Psoas muscle (tissue), 7 donors: ENCODE measurements at regions not wholly inside any gene's neighbourhood (a gene's known extent, or its start where the extent isn't known, plus 50 kb on each side); places are given as distances from the start of the nearest gene placed in this dataset.
A peak's percentile ranks its signal among the peaks of the same experiment; 100 is the strongest.

Experiments
- ATAC-seq, 4 donors: fragments of 200-7000 bp; cut with Tn5 transposase; one replicate each; pipeline ENCODE4 v1.9.1; 2020; ENCODE audit warnings: moderate library complexity in 3 of 4, mild to moderate bottlenecking in 2 of 4
- DNase-seq, 2 donors: peaks; one replicate each; pipeline ENCODE4 v3.0.0-alpha.2; 2020
- H3K27ac ChIP-seq: fragments of 200-600 bp; one replicate; pipeline ENCODE4 v1.8.0; 2022
- H3K27me3 ChIP-seq, 3 donors: fragments of 200-600 bp in 1 of 3; one replicate each; pipeline versions ENCODE4 v1.6.1 to v1.8.0; 2013 to 2022; ENCODE audit warnings: low read length in 2 of 3, mild to moderate bottlenecking in 2 of 3, moderate library complexity in 1 of 3; ENCODE audit not compliant: insufficient read depth in 3 of 3
- H3K36me3 ChIP-seq, 2 donors: fragments of 200-600 bp in 1 of 2; one replicate each; pipeline versions ENCODE4 v1.6.1 to v1.8.0; 2013 to 2022; ENCODE audit warnings: low read depth in 1 of 2, mild to moderate bottlenecking in 1 of 2, moderate library complexity in 1 of 2; ENCODE audit not compliant: insufficient read depth in 1 of 2
- H3K4me1 ChIP-seq: fragments of 200-600 bp; one replicate; pipeline ENCODE4 v1.8.0; 2022
- H3K4me3 ChIP-seq: fragments of 200-600 bp; one replicate; pipeline ENCODE4 v1.8.0; 2022; ENCODE audit warnings: mild to moderate bottlenecking
- H3K9me3 ChIP-seq: fragments of 200-600 bp; one replicate; pipeline ENCODE4 v1.8.0; 2022
- CTCF ChIP-seq: fragments of 200-600 bp; IDR thresholded peaks from one replicate; pipeline ENCODE4 v1.8.0; 2022; ENCODE audit warnings: antibody characterized with exemption
- WGBS, 3 donors: extraction: QIAGEN DNeasy Blood & Tissue Kit; methylation state at CpG; one replicate each; pipeline versions ENCODE4 v1.1.6 to v1.1.7; 2013; 5-methylcytosine and 5-hydroxymethylcytosine counted together
- intact Hi-C, 2 donors: fragments of 100-400 bp; cut with DNase I; formaldehyde crosslinking; loops; one replicate each; pipeline versions ENCODE4 v1.11.0 to v1.14.2; 2022
- donor health status: healthy with polysubstance abuse.
- donor health status: DM: no; HTN: no; CAD: no; lungs with moderate emphysema.
- donor health status: Bipolar disorder and iron deficiency.
- donor health status: healthy.
- donor health status: DM: yes; HTN: yes; CAD: no.
- donor health status: DM: no; HTN: no; CAD: no.
- donor health status: DM: yes; HTN: yes; CAD: no.

GRCh38 chr1:95742591-95743089, 508.6 kb downstream of the RWDD3 start:
- DNase-seq, result no peak

GRCh38 chr1:95744731-95745130, 510.7 kb downstream of the RWDD3 start:
- Histone ChIP-seq H3K9me3 (no peaks in the 10 kb centered on the region), H3K27me3 (no peaks in the 10 kb centered on the region), H3K4me3 (no peak overlapping the region), H3K27ac (no peak overlapping the region), H3K36me3 (no peaks in the 10 kb centered on the region), H3K4me1 (no peaks in the 10 kb centered on the region)
- ATAC-seq (no peak), DNase-seq (no peak)
- intact Hi-C loops, result no loop called here
- TF ChIP-seq CTCF, result no peak
- 64 to 68% (median 66%) methylated on average over 2 of the region's 2 CpGs for WGBS, 3 donors

More at GRCh38 chr1:95742591-95743089, 508.6 kb downstream of the RWDD3 start:
- intact Hi-C loops, result no loop called here
- H3K4me3 ChIP-seq, result no peak overlapping the region
- H3K27ac ChIP-seq, result no peak overlapping the region
- 30 to 34% (median 31%) methylated on average over 3 of the region's 3 CpGs for WGBS, 3 donors
- H3K9me3 ChIP-seq, result peaks cover 9% of the 10 kb centered on the region
- no peak for TF ChIP-seq CTCF
- no peaks in the 10 kb centered on the region for H3K27me3 ChIP-seq
- ATAC-seq, result no peak
- H3K36me3 ChIP-seq, result no peaks in the 10 kb centered on the region
- no peaks in the 10 kb centered on the region for H3K4me1 ChIP-seq

- ATAC-seq, result no peak
- DNase-seq, result peak in 1 of 2 donors; percentile 46
- 92 to 98% (median 93%) methylated on average over 26 of the region's 26 CpGs for WGBS, 3 donors
- intact Hi-C loops, result no loop called here
- Histone ChIP-seq H3K27ac (no peak overlapping the region), H3K36me3 (no peaks in the 10 kb centered on the region), H3K27me3 (no peaks in the 10 kb centered on the region), H3K9me3 (peaks cover 21% of the 10 kb centered on the region), H3K4me3 (no peak overlapping the region), H3K4me1 (no peaks in the 10 kb centered on the region)
- no peak for TF ChIP-seq CTCF
Measured at GRCh38 chr1:95752515-95753381, 518.7 kb downstream of the RWDD3 start.

- no peak overlapping the region for H3K27ac ChIP-seq
- no peaks in the 10 kb centered on the region for H3K36me3 ChIP-seq
- H3K4me1 ChIP-seq, result no peaks in the 10 kb centered on the region
- peaks cover 21% of the 10 kb centered on the region for H3K9me3 ChIP-seq
- TF ChIP-seq CTCF, result no peak
- WGBS, 3 donors, result 93 to 98% (median 96%) methylated on average over 11 to 12 of the region's 12 CpGs
- no peaks in the 10 kb centered on the region for H3K27me3 ChIP-seq
- H3K4me3 ChIP-seq, result no peak overlapping the region
- intact Hi-C loops, result no loop called here
- peak in 1 of 2 donors; percentile 36 for DNase-seq
- no peak for ATAC-seq
Measured at GRCh38 chr1:95753382-95754016, 519.5 kb downstream of the RWDD3 start.
